HG03066 (cell line): ENCODE measurements at regions not wholly inside any gene's neighbourhood (a gene's known extent, or its start where the extent isn't known, plus 50 kb on each side); places are given as distances from the start of the nearest gene placed in this dataset.
"Not testable (repeated sequence)": the region's sequence is repeated elsewhere in the genome, so short reads cannot be mapped to it uniquely, and the experiment has no call there.

ENCODE experiments used
- ATAC-seq: cut with Tn5 transposase; IDR thresholded peaks from one replicate; pipeline ENCODE4 v1.9.1; 2021; ENCODE audit warnings: low read depth; ENCODE audit not compliant: unreplicated experiment

DNA sequence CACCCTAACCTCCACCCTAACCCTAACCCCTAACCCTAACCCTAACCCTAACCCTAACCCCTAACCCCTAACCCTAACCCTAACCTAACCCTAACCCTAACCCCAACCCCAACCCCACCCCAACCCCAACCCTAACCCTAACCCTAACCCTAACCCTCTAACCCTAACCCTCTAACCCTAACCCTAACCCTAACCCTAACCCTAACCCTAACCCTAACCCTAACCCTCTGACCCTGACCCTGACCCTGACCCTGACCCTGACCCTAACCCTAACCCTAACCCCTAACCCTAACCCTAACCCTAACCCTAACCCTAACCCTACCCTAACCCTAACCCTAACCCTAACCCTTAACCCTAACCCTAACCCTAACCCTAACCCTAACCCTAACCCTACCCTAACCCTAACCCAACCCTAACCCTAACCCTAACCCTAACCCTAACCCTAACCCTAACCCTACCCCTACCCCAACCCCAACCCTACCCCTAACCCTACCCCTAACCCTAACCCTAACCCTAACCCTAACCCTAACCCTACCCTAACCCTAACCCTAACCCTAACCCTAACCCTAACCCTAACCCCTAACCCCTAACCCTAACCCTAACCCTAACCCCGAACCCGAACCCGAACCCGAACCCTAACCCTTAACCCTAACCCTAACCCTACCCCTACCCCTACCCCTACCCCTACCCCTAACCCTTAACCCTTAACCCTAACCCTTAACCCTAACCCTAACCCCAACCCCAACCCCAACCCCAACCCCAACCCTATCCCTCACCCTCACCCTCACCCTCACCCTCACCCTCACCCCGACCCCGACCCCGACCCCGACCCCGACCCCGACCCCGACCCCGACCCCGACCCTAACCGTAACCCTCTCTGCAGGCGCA, 186.2 kb upstream of the CHL1 start:
- ATAC-seq: not testable (repeated sequence)

DNA sequence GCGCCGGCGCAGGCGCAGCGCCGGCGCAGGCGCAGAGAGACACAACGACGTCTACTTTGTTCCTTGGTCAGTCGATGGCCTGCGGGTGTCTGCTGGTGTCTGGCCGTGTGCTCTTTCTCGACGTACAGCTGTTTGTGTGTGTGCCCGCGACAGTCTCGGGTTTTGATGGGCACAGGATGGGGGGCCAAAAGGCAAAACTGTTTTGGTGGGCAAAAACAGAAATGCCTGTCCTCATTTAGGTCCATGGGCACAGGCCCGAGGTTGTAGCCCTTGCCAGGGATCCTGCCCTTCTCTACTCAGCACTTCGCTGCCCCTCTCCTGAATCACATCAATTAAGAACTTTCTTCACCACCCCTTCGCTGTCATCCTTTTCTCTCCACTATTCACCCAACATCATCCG, 184.8 kb upstream of the CHL1 start:
- no peak for ATAC-seq

DNA sequence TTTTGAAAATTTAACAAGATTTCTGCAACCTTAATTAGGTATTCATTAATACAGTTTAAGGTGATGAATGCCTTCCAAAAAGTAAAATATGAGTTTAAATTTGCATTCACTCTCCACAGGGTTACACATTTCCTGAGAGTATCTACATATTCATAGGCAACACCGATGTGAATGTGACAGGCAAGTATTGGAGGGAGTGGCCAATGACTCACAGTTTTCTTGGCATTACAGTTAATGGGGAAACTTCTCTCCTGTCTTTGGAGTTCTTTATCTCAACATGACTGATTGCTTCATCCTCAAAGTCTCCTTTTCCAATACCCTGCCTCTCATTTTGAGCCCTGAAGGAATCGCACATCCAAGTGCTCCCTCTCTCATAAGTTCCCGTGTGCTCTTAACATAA, 181.9 kb upstream of the CHL1 start:
- no peak for ATAC-seq

DNA sequence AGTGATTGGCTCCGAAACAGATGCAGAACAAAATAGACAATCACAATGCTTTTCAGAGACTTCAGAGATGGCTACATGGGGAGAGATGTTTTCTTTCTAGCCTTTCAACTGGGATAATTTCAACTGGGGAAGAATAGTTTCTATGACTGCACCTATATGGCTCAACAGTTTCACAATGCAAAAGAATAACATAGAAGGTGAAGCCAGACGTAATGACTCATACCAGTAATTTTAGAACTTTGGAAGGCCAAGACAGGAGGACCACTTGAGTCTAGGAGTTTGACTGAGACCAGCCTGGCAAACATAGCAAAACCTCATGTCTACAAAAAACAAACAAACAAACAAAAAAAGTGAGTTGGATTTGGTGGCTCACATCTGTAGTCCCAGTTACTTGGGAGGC, 180.2 kb upstream of the CHL1 start:
- ATAC-seq: no peak

DNA sequence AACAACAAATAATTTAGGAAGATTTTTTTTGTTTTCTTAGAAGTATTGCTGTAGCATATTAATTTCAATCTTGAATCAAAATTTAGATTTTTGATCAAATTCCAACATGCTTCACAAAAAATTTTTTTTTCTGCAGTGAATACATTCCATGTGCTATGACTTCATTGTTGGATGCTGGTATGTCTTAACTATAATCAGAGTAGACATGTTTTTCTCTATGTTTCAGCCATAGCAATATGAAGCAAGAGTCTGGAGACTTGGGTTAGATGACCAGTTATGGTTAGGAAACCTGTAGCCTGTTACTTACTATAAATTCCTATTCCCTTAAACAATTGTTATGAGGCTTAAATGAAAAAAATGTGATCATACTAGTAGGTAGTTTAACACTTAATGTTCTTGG, 176.1 kb upstream of the CHL1 start:
- ATAC-seq: no peak

DNA sequence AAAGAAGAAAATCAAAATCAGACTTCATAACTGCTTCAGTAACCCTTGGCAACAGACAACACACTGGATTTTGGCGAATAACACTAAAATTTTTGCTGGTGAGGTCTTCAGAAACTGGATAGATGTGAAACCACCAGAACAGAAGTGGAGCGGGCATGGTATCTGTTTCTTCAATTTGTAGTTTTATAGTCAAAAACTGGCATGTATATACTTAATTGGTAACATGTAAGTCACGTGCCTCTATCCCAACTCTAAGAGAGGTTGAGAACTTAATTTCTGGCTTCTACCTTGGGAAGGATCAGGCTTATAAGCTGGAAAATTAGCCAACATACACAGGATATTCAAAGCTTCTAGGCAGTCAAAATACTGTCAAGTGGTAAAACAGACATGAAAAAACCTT, 172.6 kb upstream of the CHL1 start:
- no peak for ATAC-seq

- no peak for ATAC-seq
These were observed 171.5 kb upstream of the CHL1 start for GRCh38 chr3:25056-25455.

DNA sequence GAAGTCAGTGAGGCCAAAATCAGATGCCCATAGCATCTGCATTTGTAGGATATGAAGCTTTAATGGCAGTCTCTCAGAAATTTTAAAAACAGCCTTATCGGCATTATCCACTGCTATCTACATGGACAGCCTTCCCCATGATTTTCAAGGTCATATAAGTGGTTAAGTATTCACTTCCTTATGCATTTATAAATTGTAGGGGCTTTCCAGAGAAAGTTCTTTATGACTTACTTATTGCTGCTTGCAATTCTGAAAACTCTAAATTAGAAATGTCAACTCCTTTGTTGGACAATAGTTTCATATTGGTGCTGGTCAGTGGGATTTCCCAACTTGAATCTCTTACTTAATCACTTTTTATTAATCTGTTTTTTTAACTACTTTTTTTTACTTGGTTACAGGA, 160.6 kb upstream of the CHL1 start:
- ATAC-seq: not testable (repeated sequence)

GRCh38 chr3:42871-43744, 153.5 kb upstream of the CHL1 start:
- ATAC-seq: peak; percentile 64

DNA sequence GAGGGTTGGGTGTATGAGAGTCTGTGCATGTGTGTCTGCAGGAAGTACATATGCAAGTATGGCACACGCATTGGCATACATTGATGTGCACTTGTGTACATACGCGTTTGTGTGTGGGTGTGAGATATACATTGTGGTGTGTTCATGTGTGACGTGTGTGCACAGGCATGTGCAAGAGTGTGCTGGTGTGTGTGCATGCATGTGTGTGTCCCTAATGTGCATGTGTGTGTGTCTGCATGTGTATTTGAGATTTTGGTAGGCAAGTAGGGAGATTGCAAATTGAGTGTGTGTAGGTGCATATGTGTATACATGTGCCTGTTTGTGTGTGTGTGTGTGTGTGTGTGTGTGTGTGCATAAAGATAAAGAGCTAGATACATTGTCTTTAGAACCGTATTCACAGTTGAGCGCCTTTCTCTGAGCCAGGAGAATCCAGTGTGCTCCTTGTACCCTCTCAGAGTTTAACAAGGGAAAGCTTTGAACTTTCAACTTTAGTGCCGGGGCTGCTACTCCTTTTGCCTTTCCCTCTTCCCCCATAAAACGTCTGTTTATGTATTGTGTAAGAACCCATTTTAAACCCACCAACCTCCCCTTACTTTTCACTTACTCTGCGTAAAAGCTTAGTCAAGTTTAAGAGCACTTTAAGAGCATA, 152.4 kb upstream of the CHL1 start:
- ATAC-seq: no peak

DNA sequence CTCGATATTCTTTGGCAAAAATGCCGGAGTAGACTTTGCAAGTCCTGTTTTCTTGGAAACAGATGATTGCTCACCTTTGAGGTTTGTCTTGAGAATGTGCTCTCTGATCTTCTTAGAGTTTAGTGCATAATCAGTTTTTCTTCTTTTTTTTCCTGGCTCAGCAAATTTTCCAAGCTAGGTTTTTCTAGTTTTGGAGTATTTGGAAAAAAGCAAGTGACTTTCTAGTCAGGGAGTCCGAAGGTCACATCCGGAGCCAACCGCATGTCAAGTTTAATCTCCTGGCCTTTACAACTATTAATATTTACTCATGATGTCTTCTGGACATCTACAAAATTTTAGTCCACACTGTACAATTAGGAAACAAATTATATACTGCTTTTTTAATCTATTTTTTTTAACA, 151.6 kb upstream of the CHL1 start:
- not testable (repeated sequence) for ATAC-seq

GRCh38 chr3:46576-46975, 150.0 kb upstream of the CHL1 start:
- no peak for ATAC-seq

- not testable (repeated sequence) for ATAC-seq
These were observed 143.1 kb upstream of the CHL1 start for GRCh38 chr3:53441-53840.

DNA sequence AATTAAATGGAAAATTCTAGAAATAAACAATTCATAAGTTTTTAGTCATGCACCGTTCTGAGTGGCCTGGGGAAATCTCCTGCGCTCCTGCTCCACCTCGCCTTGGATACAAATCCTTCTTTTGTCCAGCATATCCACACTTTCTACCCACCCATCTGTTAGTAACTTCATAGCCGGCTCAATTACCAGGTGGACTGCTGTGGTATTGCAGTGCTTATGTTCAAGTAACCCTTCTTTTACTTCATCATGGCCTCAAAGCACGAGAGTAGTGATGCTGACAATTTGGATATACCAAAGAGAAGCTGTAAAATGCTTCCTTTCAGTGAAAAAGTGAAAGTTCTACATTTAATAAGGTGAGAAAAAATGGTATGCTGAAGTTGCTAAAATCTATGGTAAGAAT, 142.3 kb upstream of the CHL1 start:
- no peak for ATAC-seq

DNA sequence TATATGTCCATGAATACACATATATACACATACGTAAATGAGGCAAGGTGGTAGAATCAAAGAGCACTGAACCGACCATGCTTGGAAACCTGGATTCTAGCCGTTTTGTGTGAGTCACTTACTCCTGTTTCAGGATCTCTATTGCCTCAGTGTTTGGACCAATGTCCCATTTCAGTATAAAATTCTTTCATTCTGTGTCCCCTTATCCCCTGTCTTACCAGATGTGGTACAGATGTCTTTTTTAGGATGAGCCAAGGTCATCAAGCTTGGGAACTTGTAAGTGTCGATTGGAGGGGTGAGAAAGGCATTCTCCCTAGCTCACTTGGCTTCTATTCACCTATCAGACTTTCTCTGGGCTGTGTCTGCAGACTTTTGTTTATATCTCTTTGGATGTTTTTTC, 139.9 kb upstream of the CHL1 start:
- no peak for ATAC-seq

DNA sequence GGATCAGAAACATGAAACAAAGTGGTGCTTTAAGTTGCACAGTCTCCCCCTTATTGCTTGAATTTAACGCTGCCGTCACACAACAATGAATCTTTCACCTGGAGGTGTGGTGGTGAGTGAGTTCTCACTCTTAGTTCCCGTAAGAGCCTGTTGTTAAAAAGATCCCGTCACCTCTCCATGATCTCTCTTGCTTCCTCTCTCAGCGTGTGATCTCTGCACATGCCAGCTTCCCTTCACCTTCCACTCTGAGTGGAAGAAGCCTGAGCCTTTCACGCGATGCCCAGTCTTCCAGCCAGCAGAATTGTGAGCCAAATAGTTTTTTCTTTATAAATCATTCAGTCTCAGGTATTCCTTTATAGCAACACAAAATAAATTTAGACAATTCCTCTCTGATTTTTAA, 136.7 kb upstream of the CHL1 start:
- no peak for ATAC-seq

- ATAC-seq: no peak
These were observed 133.3 kb upstream of the CHL1 start for GRCh38 chr3:63095-63765.

DNA sequence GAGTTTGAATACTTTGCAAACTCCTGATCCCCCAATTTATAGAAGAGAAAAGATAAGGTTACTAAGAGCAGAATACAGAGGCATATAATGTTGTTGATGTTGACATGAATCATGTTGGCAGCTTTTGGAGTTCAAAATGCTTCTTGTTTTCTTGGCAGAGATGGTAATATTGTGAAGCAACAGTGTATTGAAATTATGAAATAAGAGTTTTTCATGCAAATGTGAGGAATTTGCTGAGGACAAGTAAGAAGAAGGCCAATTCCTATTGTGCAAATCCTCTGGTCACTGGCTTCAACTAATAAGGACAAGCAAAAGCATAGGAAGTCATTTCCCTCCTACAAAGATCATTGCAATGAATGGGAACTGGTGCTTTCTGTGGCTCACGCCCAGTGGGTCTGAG, 126.9 kb upstream of the CHL1 start:
- ATAC-seq: no peak

GRCh38 chr3:72776-73175, 123.8 kb upstream of the CHL1 start:
- ATAC-seq: no peak

- no peak for ATAC-seq
These were observed 123.3 kb upstream of the CHL1 start for GRCh38 chr3:73271-73670.
